T-helper 2 cell (primary cell): ENCODE measurements at regions not wholly inside any gene's neighbourhood (a gene's known extent, or its start where the extent isn't known, plus 50 kb on each side); places are given as distances from the start of the nearest gene placed in this dataset.

Experiments
- DNase-seq, 5 experiments: peaks; one replicate each; pipeline versions ENCODE4 v3.0.0 to v3.0.0-alpha.2; 2012 to 2022

GRCh38 chr10:98332623-98333269, 64.8 kb upstream of the LOXL4 start:
- no peak for DNase-seq

DNA sequence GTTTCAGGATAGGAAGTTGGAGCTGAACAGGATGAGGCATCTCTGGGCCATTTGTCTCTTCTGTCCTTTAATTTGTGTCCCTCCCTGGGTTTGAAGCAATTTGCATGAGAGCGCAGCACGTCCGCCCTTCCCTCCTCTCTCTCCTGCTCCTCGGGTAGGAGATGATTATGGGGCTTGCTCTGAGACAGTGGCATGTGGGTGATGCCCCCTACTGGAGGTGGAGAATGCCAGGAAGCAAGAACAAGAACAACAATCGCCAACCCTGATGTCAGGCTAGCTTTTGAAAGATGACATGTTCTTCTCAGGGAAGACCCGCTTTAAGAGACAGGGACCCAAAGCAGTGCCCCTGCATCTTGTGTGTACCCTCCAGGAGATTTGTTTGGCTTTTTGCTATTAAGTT, 63.9 kb upstream of the LOXL4 start:
- peak in 1 of 5 experiments; percentile 27 for DNase-seq

DNA sequence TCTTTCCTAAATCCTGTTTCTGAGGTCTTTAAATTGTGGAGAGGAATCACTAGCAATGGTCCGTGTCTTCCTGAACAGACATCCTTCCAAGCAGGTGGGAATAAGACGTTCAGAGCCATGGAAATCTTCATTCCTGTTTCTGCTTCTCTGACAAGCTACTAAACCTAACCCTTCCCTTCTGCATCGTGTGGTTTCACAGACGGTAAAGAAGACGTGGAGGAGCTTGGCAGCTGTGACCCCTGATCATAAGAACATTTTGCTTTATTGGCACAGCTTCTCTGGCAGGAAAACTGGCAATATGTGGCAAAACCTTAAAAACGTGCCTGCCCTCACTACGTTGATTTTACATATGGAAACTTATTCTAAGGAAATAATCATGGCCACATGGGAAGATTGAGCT, 63.0 kb upstream of the LOXL4 start:
- no peak for DNase-seq

DNA sequence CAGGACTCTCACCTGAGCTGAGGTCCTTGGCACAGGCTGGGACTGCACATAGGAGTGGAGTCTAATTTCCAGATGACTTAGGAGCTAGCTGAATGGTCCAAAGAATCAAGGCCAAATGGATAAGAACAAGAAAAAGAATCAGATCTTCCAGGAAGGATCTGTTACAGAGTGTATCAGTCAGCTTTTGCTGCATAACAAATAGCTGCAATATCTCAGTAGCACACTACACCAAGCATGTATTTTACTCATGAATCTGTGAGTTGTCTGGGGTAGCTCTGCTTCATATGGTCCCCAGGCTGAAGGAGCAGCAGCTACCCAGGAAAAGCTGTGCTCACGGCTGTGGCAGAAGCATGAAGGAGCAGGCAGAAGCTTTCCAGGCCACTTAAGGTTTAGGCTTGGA, 60.6 kb upstream of the LOXL4 start:
- no peak for DNase-seq

DNA sequence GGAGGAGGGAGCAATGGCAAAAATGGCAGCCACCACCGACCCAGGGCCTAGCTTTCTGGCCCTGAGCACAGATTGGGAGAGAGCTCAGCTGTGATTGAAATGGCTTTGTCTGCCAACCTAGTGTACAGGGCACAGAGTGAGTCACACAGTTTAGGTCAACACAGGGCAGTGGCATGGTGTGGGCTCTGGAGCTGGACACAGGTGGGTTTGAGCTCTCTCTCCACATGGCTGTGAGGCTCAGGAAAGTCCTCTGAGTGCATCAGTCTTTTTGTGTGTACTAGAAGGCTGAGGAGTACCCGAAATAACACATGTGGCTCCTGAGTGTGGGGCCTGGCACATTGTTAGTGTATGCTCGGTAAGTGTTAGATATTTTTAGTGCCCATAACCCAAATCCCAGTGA, 60.2 kb upstream of the LOXL4 start:
- DNase-seq = no peak

GRCh38 chr10:98326621-98327027, 58.6 kb upstream of the LOXL4 start:
- DNase-seq = no peak

GRCh38 chr10:98323221-98324164, 55.5 kb upstream of the LOXL4 start:
- no peak for DNase-seq

DNA sequence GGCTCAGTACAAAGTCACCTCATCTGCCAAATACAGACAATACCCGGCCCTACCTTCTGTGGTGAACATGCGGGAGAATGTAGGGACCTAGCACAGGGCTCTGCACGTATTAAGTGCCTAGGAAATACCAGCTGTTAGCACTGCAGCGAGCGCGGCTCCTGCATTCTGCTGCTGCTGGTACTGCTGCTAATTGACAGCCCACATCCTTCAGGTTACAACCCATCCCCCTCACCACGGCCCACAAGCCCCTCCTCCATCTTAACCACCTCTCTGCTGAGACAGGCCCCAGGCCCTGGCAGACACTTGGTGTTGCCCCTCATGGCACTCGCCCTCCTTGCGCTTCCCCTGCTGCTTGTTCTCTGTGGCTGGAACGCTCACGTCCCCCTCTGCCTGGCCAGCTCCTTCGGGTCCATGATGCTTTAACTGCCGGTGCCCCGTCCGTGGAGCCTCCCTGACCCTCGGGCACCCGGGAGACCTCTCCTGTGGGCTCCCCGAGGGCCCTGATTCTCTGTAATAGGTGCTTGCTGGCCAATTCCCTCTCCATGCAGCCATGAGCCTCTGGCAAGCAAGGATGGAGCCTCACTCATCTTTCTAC, 53.3 kb upstream of the LOXL4 start:
- DNase-seq = no peak

- DNase-seq = no peak
Measured at GRCh38 chr10:98320486-98321185, 52.6 kb upstream of the LOXL4 start.

DNA sequence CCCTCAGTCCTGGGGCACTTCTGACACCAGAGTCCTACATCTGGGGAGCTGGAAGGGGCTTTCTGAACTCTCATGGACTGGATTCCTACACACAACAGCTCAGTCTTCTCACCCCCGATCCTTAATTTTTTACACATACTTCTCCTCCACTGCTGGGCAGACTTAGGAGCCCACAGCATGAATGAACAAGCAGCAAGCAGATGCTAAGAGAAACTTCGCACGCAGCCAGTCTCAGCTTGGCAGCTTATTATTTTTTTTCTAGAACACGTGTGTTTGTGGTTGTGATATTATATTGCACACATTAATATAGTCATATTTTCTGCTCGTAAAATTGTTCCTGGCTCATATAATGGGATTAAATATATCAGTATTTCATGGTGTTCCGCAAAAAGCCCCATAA, 50.9 kb upstream of the LOXL4 start:
- DNase-seq = no peak
